GM12873 (cell line): ENCODE measurements at regions not wholly inside any gene's neighbourhood (a gene's known extent, or its start where the extent isn't known, plus 50 kb on each side); places are given as distances from the start of the nearest gene placed in this dataset.

Experiments used
- CTCF ChIP-seq: IDR thresholded peaks from 2 replicates; pipeline ENCODE4 v1.5.1; 2012; ENCODE audit warnings: low read depth, mild to moderate bottlenecking, moderate library complexity, low read length, control low read depth; ENCODE audit not compliant: insufficient read depth; ENCODE audit errors: missing control alignments

GRCh38 chr5:164373876-164374275 is 868.5 kb downstream of the MAT2B start:
- TF ChIP-seq CTCF: no peak

GRCh38 chr5:164375051-164375450 is 869.6 kb downstream of the MAT2B start:
- no peak for TF ChIP-seq CTCF

GRCh38 chr5:164376843-164377242 is 871.4 kb downstream of the MAT2B start:
- no peak for TF ChIP-seq CTCF

GRCh38 chr5:164377746-164378145 is 872.3 kb downstream of the MAT2B start:
- no peak for TF ChIP-seq CTCF

- no peak for TF ChIP-seq CTCF
Measured at GRCh38 chr5:164383662-164384061, 878.2 kb downstream of the MAT2B start.

GRCh38 chr5:164392531-164392930 is 887.1 kb downstream of the MAT2B start:
- no peak for TF ChIP-seq CTCF

- TF ChIP-seq CTCF: no peak
Measured at GRCh38 chr5:164394686-164395194, 889.3 kb downstream of the MAT2B start.

GRCh38 chr5:164412531-164412930 is 907.1 kb downstream of the MAT2B start:
- no peak for TF ChIP-seq CTCF
